ENCODE measurements at regions not wholly inside any gene's neighbourhood (a gene's known extent, or its start where the extent isn't known, plus 50 kb on each side); places are given as distances from the start of the nearest gene placed in this dataset.

- no peak for DNase-seq (ENCODE audit: low read depth in 2 of 2)
Measured at GRCh38 chr15:47997195-47998080, 123.4 kb upstream of the SLC24A5 start.

GRCh38 chr15:47998619-47999019 lies 122.2 kb upstream of the SLC24A5 start:
- DNase-seq (ENCODE audit: low read depth in 2 of 2): no peak

- DNase-seq (ENCODE audit: low read depth in 2 of 2): no peak
Measured at GRCh38 chr15:48001393-48002039, 119.3 kb upstream of the SLC24A5 start.

GRCh38 chr15:48002767-48003166 lies 118.0 kb upstream of the SLC24A5 start:
- DNase-seq (ENCODE audit: low read depth in 2 of 2): no peak

- no peak for DNase-seq (ENCODE audit: low read depth in 2 of 2)
Measured at GRCh38 chr15:48003441-48003840, 117.3 kb upstream of the SLC24A5 start.

GRCh38 chr15:48005077-48005476 lies 115.7 kb upstream of the SLC24A5 start:
- no peak for DNase-seq (ENCODE audit: low read depth in 2 of 2)

GRCh38 chr15:48006031-48006511 lies 114.7 kb upstream of the SLC24A5 start:
- peak; percentile 21 to 30 for DNase-seq (ENCODE audit: low read depth in 2 of 2)

- no peak for DNase-seq (ENCODE audit: low read depth in 2 of 2)
Measured at GRCh38 chr15:48010316-48010715, 110.5 kb upstream of the SLC24A5 start.

GRCh38 chr15:48012191-48012590 lies 108.6 kb upstream of the SLC24A5 start:
- no peak for DNase-seq (ENCODE audit: low read depth in 2 of 2)

- no peak for DNase-seq (ENCODE audit: low read depth in 2 of 2)
Measured at GRCh38 chr15:48016865-48017264, 103.9 kb upstream of the SLC24A5 start.

GRCh38 chr15:48017747-48018146 lies 103.0 kb upstream of the SLC24A5 start:
- DNase-seq (ENCODE audit: low read depth in 2 of 2): no peak

GRCh38 chr15:48020166-48020565 lies 100.6 kb upstream of the SLC24A5 start:
- DNase-seq (ENCODE audit: low read depth in 2 of 2): no peak

- no peak for DNase-seq (ENCODE audit: low read depth in 2 of 2)
Measured at GRCh38 chr15:48021336-48022086, 99.3 kb upstream of the SLC24A5 start.

- no peak for DNase-seq (ENCODE audit: low read depth in 2 of 2)
Measured at GRCh38 chr15:48025118-48025517, 95.7 kb upstream of the SLC24A5 start.

GRCh38 chr15:48028712-48029111 lies 92.1 kb upstream of the SLC24A5 start:
- DNase-seq (ENCODE audit: low read depth in 2 of 2): no peak

GRCh38 chr15:48029642-48030041 lies 91.1 kb upstream of the SLC24A5 start:
- no peak for DNase-seq (ENCODE audit: low read depth in 2 of 2)

GRCh38 chr15:48031466-48031865 lies 89.3 kb upstream of the SLC24A5 start:
- no peak for DNase-seq (ENCODE audit: low read depth in 2 of 2)

GRCh38 chr15:48031973-48032372 lies 88.8 kb upstream of the SLC24A5 start:
- DNase-seq (ENCODE audit: low read depth in 2 of 2): no peak

- no peak for DNase-seq (ENCODE audit: low read depth in 2 of 2)
Measured at GRCh38 chr15:48032911-48033310, 87.9 kb upstream of the SLC24A5 start.

- no peak for DNase-seq (ENCODE audit: low read depth in 2 of 2)
Measured at GRCh38 chr15:48038221-48038620, 82.6 kb upstream of the SLC24A5 start.

GRCh38 chr15:48040166-48040817 lies 80.5 kb upstream of the SLC24A5 start:
- DNase-seq (ENCODE audit: low read depth in 2 of 2): no peak

- DNase-seq (ENCODE audit: low read depth in 2 of 2): no peak
Measured at GRCh38 chr15:48041454-48041853, 79.3 kb upstream of the SLC24A5 start.

Data from fibroblast of skin of left quadriceps (primary cell).